SK-N-SH (cell line): ENCODE measurements at regions not wholly inside any gene's neighbourhood (a gene's known extent, or its start where the extent isn't known, plus 50 kb on each side); places are given as distances from the start of the nearest gene placed in this dataset.

Experiments
- ELF1 ChIP-seq: IDR thresholded peaks from 2 replicates; pipeline ENCODE4 v1.4.0; 2012
- GABPA ChIP-seq: IDR thresholded peaks from 2 replicates; pipeline ENCODE4 v1.4.0; 2012; ENCODE audit warnings: low read depth, mild to moderate bottlenecking
- IRF3 ChIP-seq: fragments of 150-350 bp; IDR thresholded peaks from 2 replicates; pipeline ENCODE4 v1.6.1; 2016; ENCODE audit warnings: mild to moderate bottlenecking, low read depth, low read length
- MXI1 ChIP-seq: IDR thresholded peaks from 2 replicates; pipeline ENCODE4 v1.6.1; 2012; ENCODE audit warnings: mild to moderate bottlenecking, low read depth, low read length, improper control_type of control experiment
- NRF1 ChIP-seq: IDR thresholded peaks from 2 replicates; pipeline ENCODE4 v1.6.1; 2012; ENCODE audit warnings: low read depth, mild to moderate bottlenecking, low read length
- REST ChIP-seq: IDR thresholded peaks from 2 replicates; pipeline ENCODE4 v1.6.1; 2012; ENCODE audit warnings: mild to moderate bottlenecking, low read depth, low read length, moderate library complexity
- TAF1 ChIP-seq: IDR thresholded peaks from 2 replicates; pipeline ENCODE4 v1.6.1; 2012; ENCODE audit warnings: low read depth, mild to moderate bottlenecking, low read length, moderate library complexity, borderline replicate concordance
- TF ChIP-seq, protein P1 (sequence below): fragments of 200-600 bp; sonication (generic); IDR thresholded peaks from 2 replicates; pipeline ENCODE4 v1.6.1; 2017; ENCODE audit warnings: antibody characterized with exemption, mild to moderate bottlenecking, moderate library complexity
- TF ChIP-seq, protein P2 (sequence below): IDR thresholded peaks from 2 replicates; pipeline ENCODE4 v1.4.0; 2012; ENCODE audit warnings: low read depth
- TF ChIP-seq, protein P3 (sequence below): IDR thresholded peaks from 2 replicates; pipeline ENCODE4 v1.4.0; 2012; ENCODE audit warnings: low read depth, borderline replicate concordance

DNA sequence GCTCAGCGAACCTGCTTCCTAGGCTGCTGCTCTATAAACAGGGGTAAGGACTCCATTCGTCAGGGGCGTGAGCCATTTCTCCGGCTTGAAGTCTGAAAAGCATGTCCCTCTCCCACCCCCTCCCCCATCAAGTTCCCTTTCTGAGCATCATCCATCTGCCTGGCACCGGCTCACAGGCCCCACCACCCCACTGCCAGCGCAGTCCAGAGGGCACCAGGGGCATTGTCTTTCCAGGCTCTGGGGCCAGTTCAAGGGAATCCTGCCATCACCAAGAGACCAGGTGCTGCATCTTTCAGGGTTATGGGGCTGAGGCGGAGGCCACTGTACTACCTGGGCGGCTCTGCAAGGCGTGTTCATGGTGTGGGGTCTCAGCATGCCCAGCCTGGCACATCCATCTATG lies 64.7 kb upstream of the EDAR start:
- TF ChIP-seq MXI1 (no peak), TAF1 (no peak), NRF1 (no peak), IRF3 (no peak), ELF1 (no peak), REST (no peak), GABPA (no peak)
- TF ChIP-seq, protein P1, sequence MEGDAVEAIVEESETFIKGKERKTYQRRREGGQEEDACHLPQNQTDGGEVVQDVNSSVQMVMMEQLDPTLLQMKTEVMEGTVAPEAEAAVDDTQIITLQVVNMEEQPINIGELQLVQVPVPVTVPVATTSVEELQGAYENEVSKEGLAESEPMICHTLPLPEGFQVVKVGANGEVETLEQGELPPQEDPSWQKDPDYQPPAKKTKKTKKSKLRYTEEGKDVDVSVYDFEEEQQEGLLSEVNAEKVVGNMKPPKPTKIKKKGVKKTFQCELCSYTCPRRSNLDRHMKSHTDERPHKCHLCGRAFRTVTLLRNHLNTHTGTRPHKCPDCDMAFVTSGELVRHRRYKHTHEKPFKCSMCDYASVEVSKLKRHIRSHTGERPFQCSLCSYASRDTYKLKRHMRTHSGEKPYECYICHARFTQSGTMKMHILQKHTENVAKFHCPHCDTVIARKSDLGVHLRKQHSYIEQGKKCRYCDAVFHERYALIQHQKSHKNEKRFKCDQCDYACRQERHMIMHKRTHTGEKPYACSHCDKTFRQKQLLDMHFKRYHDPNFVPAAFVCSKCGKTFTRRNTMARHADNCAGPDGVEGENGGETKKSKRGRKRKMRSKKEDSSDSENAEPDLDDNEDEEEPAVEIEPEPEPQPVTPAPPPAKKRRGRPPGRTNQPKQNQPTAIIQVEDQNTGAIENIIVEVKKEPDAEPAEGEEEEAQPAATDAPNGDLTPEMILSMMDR, result no peak
- TF ChIP-seq, protein P2, sequence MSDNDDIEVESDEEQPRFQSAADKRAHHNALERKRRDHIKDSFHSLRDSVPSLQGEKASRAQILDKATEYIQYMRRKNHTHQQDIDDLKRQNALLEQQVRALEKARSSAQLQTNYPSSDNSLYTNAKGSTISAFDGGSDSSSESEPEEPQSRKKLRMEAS, result no peak
- TF ChIP-seq, protein P3, sequence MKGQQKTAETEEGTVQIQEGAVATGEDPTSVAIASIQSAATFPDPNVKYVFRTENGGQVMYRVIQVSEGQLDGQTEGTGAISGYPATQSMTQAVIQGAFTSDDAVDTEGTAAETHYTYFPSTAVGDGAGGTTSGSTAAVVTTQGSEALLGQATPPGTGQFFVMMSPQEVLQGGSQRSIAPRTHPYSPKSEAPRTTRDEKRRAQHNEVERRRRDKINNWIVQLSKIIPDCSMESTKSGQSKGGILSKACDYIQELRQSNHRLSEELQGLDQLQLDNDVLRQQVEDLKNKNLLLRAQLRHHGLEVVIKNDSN, result no peak
